ENCODE measurements at regions not wholly inside any gene's neighbourhood (a gene's known extent, or its start where the extent isn't known, plus 50 kb on each side); places are given as distances from the start of the nearest gene placed in this dataset.

DNA sequence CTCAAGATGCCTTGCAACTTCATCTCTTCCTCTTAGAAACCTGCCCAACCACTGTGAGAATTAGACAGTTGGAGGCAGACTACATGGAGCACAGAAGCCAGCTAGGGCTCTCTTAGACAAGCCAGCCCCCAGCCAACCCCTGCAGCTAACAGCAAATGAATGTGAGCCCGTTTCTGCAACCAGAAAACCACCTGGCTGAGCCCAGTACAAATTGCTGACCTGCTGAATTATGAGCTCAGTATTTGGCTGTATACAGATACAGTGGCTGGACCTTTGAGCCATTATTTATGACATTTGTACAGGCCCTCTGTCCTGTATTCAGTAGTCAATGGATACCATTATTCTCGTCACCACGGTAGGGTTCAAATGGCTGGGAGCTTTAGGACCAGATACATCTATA is 112.9 kb downstream of the TBX5 start:
- intact Hi-C loops (cut with micrococcal nuclease) (no loop called here), in situ Hi-C loops (cut with MboI) (no loop called here)
- H3K9me3 ChIP-seq (replicated peaks; ENCODE audit: control insufficient read depth, insufficient read depth, low read depth, low read length), result no peaks in the 10 kb centered on the region
- TF ChIP-seq EZH2 (IDR thresholded peaks at IDR 0.05; ENCODE audit: borderline replicate concordance, low read depth, low read length) (no peak), EP400 (IDR thresholded peaks at IDR 0.05) (no peak), UBTF (IDR thresholded peaks at IDR 0.05; ENCODE audit: borderline replicate concordance in 1 of 2, low read depth in 2 of 2, low read length in 2 of 2) (no peak), TGIF2 (CRISPR knock-in tag; IDR thresholded peaks at IDR 0.05) (no peak)
- ATAC-seq (no peak), FAIRE-seq (no peak), DNase-seq (ENCODE audit: extremely low read depth in 1 of 4, low spot score in 3 of 4) (no peak)
- H3K27ac ChIP-seq (ENCODE audit: extremely low read depth, low read depth, low read length), result no peak overlapping the region
- H3K27me3 ChIP-seq (ENCODE audit: control insufficient read depth in 2 of 2, insufficient read depth in 2 of 2, low read length in 2 of 2), result no peaks in the 10 kb centered on the region
- no peak overlapping the region for H3K4me2 ChIP-seq (ENCODE audit: insufficient read depth, low read length)
- ChIA-PET POLR2A (interaction anchor here (0.7 to 1.0 kb wide), 2 partner anchors 13 to 18 kb away, joined by 3 read pairs; no protein-coding TSS in a partner anchor), CTCF (ENCODE audit: low intra/inter-chr PET ratio) (no interaction called here)
- WGBS (ENCODE audit: insufficient coverage, low coverage, missing lambda C conversion rate), result 0% methylated on average over 3 of the region's 3 CpGs
- no TSS peak for BruUV-seq (replicated peaks)
- H2AFZ ChIP-seq (ENCODE audit: low read depth, low read length), result no peak overlapping the region
- no peaks in the 10 kb centered on the region for H3K79me2 ChIP-seq (ENCODE audit: control insufficient read depth, insufficient read depth, low read length)
- H3K4me1 ChIP-seq (replicated peaks in 1 of 2; ENCODE audit: control insufficient read depth in 2 of 2, insufficient read depth in 2 of 2, low read length in 2 of 2), result no peaks in the 10 kb centered on the region
- H3K4me3 ChIP-seq, result no peak overlapping the region
- H3K9me1 ChIP-seq (ENCODE audit: control insufficient read depth, insufficient read depth, low read length), result no peaks in the 10 kb centered on the region
- no peaks in the 10 kb centered on the region for H4K20me1 ChIP-seq (replicated peaks; ENCODE audit: control insufficient read depth, insufficient read depth, low read length)
- no peak overlapping the region for H3K9ac ChIP-seq (ENCODE audit: insufficient read depth in 1 of 2, low read depth in 2 of 2, low read length in 2 of 2)
- H3K36me3 ChIP-seq (ENCODE audit: control insufficient read depth, insufficient read depth, low read length), result no peaks in the 10 kb centered on the region
